DOHH2 (cell line): ENCODE measurements at regions not wholly inside any gene's neighbourhood (a gene's known extent, or its start where the extent isn't known, plus 50 kb on each side); places are given as distances from the start of the nearest gene placed in this dataset.

Experiments used
- H3F3A ChIP-seq: fragments of 200-600 bp; sonication (generic), shearing (Covaris generic); 2 replicates; pipeline ENCODE4 v1.6.0; 2016; ENCODE audit warnings: antibody characterized with exemption, mild to moderate bottlenecking; ENCODE audit not compliant: control insufficient read depth, insufficient read depth
- H3K27ac ChIP-seq: fragments of 200-600 bp; sonication (generic); 2 replicates; pipeline ENCODE4 v1.5.1; 2014; ENCODE audit warnings: low read depth, mild to moderate bottlenecking, low read length, moderate library complexity
- H3K27me3 ChIP-seq: fragments of 200-600 bp; sonication (generic); 2 replicates; pipeline ENCODE4 v1.6.1; 2014; ENCODE audit warnings: mild to moderate bottlenecking, low read length, mixed read lengths; ENCODE audit not compliant: control insufficient read depth
- H3K36me3 ChIP-seq: fragments of 200-600 bp; sonication (generic); 2 replicates; pipeline ENCODE4 v1.6.1; 2014; ENCODE audit warnings: mild to moderate bottlenecking, low read length, moderate library complexity, mixed read lengths; ENCODE audit not compliant: control insufficient read depth
- H3K4me1 ChIP-seq: fragments of 200-600 bp; sonication (generic); 2 replicates; pipeline ENCODE4 v1.6.1; 2014; ENCODE audit warnings: mild to moderate bottlenecking, low read length, mixed read lengths; ENCODE audit not compliant: control insufficient read depth
- H3K4me2 ChIP-seq: fragments of 200-600 bp; sonication (generic); 2 replicates; pipeline ENCODE4 v1.6.0; 2014; ENCODE audit warnings: mild to moderate bottlenecking, low read length, moderate library complexity
- H3K4me3 ChIP-seq: fragments of 200-600 bp; sonication (generic); 2 replicates; pipeline ENCODE4 v1.5.1; 2014; ENCODE audit warnings: mild to moderate bottlenecking, low read length, mixed read lengths
- H3K79me2 ChIP-seq: fragments of 200-600 bp; sonication (generic); 2 replicates; pipeline ENCODE4 v1.6.1; 2014; ENCODE audit warnings: mild to moderate bottlenecking, low read length, mixed read lengths; ENCODE audit not compliant: control insufficient read depth
- H3K9me2 ChIP-seq: fragments of 200-600 bp; sonication (generic); replicated peaks from 2 replicates; pipeline ENCODE4 v1.6.1; 2014; ENCODE audit warnings: mild to moderate bottlenecking, low read length, mixed read lengths; ENCODE audit not compliant: control insufficient read depth
- H3K9me3 ChIP-seq: fragments of 200-600 bp; sonication (generic); 2 replicates; pipeline ENCODE4 v1.6.1; 2014; ENCODE audit warnings: antibody characterized with exemption, low read length, mixed read lengths; ENCODE audit not compliant: control insufficient read depth, insufficient read depth
- H4K20me1 ChIP-seq: fragments of 200-600 bp; sonication (generic); 2 replicates; pipeline ENCODE4 v1.6.0; 2014; ENCODE audit warnings: low read depth, mild to moderate bottlenecking, antibody characterized with exemption, low read length, moderate library complexity; ENCODE audit not compliant: control insufficient read depth, insufficient read depth
- EZH2phosphoT487 ChIP-seq: fragments of 200-600 bp; sonication (generic); IDR thresholded peaks from 2 replicates; pipeline ENCODE4 v1.6.1; 2017; ENCODE audit warnings: borderline replicate concordance, mild to moderate bottlenecking, antibody characterized with exemption, low read length, moderate library complexity, mixed read lengths
- TF ChIP-seq, protein P1 (sequence below): fragments of 200-600 bp; sonication (generic); IDR thresholded peaks from one replicate; pipeline ENCODE4 v1.5.1; 2014; ENCODE audit warnings: antibody characterized with exemption, mild to moderate bottlenecking, low read depth, low read length; ENCODE audit not compliant: poor library complexity, severe bottlenecking

DNA sequence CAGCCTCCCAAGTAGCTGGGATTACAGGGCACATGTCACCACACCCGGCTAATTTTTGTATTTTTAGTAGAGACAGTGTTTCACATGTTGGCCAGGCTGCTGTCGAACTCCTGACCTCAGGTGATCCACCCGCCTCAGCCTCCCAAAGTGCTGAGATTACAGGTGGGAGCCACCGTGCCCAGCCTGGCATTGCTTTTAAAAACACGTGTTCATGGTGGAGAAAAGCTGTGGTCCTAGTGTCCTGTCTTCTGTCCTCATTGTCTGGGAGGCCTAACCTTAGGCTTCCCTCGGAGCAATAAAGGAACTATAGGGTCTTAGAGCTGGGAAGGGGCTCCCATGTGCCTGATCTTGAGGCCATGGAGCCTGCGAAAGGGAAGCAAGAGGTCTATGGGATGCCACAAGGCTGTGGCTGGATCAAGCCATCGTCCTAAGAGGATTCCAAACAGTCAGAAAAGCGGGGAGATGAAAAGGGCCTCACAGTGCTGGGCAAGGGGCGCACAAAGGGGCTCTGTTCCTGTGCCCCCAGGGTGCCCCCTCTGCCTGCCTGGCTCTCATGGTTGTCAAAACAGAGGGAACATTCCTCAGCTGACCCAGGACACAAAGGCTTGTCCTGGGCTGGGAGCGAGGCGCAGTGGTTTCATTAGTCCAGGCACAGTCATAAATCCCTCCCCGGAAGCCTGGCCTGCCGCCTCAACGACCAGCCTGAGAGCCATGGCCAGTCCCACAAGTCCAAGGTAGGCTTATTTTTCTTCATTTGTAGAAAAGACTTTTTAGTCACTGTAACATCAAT lies 106.6 kb upstream of the TNS3 start:
- H3K9me3 ChIP-seq: no peaks in the 10 kb centered on the region
- H3K27ac ChIP-seq: no peak overlapping the region
- H3K4me3 ChIP-seq: no peak overlapping the region
- no peaks in the 10 kb centered on the region for H3K79me2 ChIP-seq
- H3K36me3 ChIP-seq: no peaks in the 10 kb centered on the region
- H4K20me1 ChIP-seq: no peaks in the 10 kb centered on the region
- no peaks in the 10 kb centered on the region for H3K27me3 ChIP-seq
- H3K9me2 ChIP-seq: no peaks in the 10 kb centered on the region
- H3K4me2 ChIP-seq: no peak overlapping the region
- no peak for TF ChIP-seq EZH2phosphoT487
- TF ChIP-seq, protein P1, sequence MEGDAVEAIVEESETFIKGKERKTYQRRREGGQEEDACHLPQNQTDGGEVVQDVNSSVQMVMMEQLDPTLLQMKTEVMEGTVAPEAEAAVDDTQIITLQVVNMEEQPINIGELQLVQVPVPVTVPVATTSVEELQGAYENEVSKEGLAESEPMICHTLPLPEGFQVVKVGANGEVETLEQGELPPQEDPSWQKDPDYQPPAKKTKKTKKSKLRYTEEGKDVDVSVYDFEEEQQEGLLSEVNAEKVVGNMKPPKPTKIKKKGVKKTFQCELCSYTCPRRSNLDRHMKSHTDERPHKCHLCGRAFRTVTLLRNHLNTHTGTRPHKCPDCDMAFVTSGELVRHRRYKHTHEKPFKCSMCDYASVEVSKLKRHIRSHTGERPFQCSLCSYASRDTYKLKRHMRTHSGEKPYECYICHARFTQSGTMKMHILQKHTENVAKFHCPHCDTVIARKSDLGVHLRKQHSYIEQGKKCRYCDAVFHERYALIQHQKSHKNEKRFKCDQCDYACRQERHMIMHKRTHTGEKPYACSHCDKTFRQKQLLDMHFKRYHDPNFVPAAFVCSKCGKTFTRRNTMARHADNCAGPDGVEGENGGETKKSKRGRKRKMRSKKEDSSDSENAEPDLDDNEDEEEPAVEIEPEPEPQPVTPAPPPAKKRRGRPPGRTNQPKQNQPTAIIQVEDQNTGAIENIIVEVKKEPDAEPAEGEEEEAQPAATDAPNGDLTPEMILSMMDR: no peak
- H3F3A ChIP-seq: peaks cover 4% of the 10 kb centered on the region; the same call in 1 of the 2 replicates
- H3K4me1 ChIP-seq: peaks cover 39% of the 10 kb centered on the region

DNA sequence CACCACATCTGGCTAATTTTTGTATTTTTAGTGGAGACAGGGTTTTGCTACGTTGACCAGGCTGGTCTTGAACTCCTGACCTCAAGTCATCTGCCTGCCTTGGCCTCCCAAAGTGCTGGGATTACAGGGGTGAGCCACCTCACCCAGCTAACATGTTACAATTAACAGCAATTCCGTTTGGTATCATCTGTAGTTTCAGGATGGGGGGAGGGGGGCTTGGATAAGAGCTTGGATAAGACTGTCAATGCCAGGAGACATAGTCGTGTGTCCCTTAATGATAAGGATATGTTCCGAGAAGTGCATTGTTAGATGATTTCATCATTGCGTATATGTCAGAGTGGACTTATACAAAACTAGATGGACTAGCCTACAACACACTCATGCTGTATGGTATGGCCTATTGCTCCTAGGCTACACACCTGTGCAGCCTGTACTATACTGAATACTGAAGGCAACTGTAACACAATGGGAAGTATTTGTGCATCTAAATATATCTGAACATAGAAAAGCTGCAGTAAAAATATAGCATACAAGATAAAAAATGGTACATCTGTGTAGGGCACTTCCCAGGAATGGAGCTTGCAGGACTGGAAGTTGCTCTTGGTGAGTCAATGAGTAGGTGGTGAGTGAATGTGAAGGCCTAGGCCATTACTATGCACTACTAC lies 103.9 kb upstream of the TNS3 start:
- H3K9me2 ChIP-seq: no peaks in the 10 kb centered on the region
- no peak overlapping the region for H3K4me3 ChIP-seq
- no peaks in the 10 kb centered on the region for H3K79me2 ChIP-seq
- 0 out of 2 replicates have a peak overlapping the region, but pooled peaks have one; percentile 4 for H3K4me2 ChIP-seq
- peaks cover 45% of the 10 kb centered on the region for H3K4me1 ChIP-seq
- TF ChIP-seq, protein P1: no peak
- no peak for TF ChIP-seq EZH2phosphoT487
- no peaks in the 10 kb centered on the region for H3K36me3 ChIP-seq
- no peaks in the 10 kb centered on the region for H4K20me1 ChIP-seq
- peaks cover under 1% of the 10 kb centered on the region; the same call in 1 of the 2 replicates for H3F3A ChIP-seq
- no peaks in the 10 kb centered on the region for H3K9me3 ChIP-seq
- no peak overlapping the region for H3K27ac ChIP-seq
- H3K27me3 ChIP-seq: no peaks in the 10 kb centered on the region

- Histone ChIP-seq H3K36me3 (no peaks in the 10 kb centered on the region), H4K20me1 (no peaks in the 10 kb centered on the region), H3K4me2 (no peak overlapping the region), H3K27ac (no peak overlapping the region), H3K4me1 (peaks cover 50% of the 10 kb centered on the region), H3F3A (no peaks in the 10 kb centered on the region), H3K9me2 (no peaks in the 10 kb centered on the region), H3K9me3 (no peaks in the 10 kb centered on the region), H3K27me3 (no peaks in the 10 kb centered on the region), H3K4me3 (no peak overlapping the region), H3K79me2 (no peaks in the 10 kb centered on the region)
- TF ChIP-seq, protein P1: no peak
- no peak for TF ChIP-seq EZH2phosphoT487
Measured at GRCh38 chr7:47685151-47685550, 103.2 kb upstream of the TNS3 start.
